CD8-positive, alpha-beta memory T cell (primary cell): ENCODE measurements at regions not wholly inside any gene's neighbourhood (a gene's known extent, or its start where the extent isn't known, plus 50 kb on each side); places are given as distances from the start of the nearest gene placed in this dataset.

Source experiments
- CTCF ChIA-PET: fragments of 350-600 bp; sonication (Branson Sonifier 250); formaldehyde crosslinking; loops from one replicate; lab custom pipeline; 2021; ENCODE audit warnings: antibody characterized with exemption; lab: Charles Lee
- POLR2A ChIA-PET: fragments of 350-600 bp; sonication (Branson Sonifier 250); formaldehyde crosslinking; loops from one replicate; lab custom pipeline; 2021; ENCODE audit warnings: antibody characterized with exemption; lab: Charles Lee
- DNase-seq, 5 donors: peaks; one replicate each; pipeline versions ENCODE4 v3.0.0 to v3.0.0-alpha.2; 2020 to 2022; ENCODE audit warnings: mixed read lengths in 1 of 5
- H3K27ac ChIP-seq: one replicate; pipeline ENCODE4 v1.7.0; 2013; ENCODE audit warnings: low read depth, mild to moderate bottlenecking, low read length, moderate library complexity
- H3K27me3 ChIP-seq: 2 replicates; pipeline ENCODE4 v1.7.0; 2013; ENCODE audit warnings: low read length, mild to moderate bottlenecking; ENCODE audit not compliant: insufficient read depth, poor library complexity, severe bottlenecking
- H3K36me3 ChIP-seq: 2 replicates; pipeline ENCODE4 v1.7.0; 2013; ENCODE audit warnings: mild to moderate bottlenecking, low read length, moderate library complexity; ENCODE audit not compliant: insufficient read depth
- H3K4me1 ChIP-seq: 2 replicates; pipeline ENCODE4 v1.7.0; 2013; ENCODE audit warnings: mild to moderate bottlenecking, low read length, moderate library complexity; ENCODE audit not compliant: insufficient read depth
- H3K4me3 ChIP-seq: 2 replicates; pipeline ENCODE4 v1.7.0; 2013; ENCODE audit warnings: mild to moderate bottlenecking, low read length
- H3K9me3 ChIP-seq: 2 replicates; pipeline ENCODE4 v1.7.0; 2013; ENCODE audit warnings: mild to moderate bottlenecking, low read length
- H3K27ac Mint-ChIP-seq, 8 donors: one replicate each; pipeline ENCODE4 v1.8.0; 2020 to 2021; ENCODE audit warnings: mixed read lengths in 8 of 8, mild to moderate bottlenecking in 6 of 8, inconsistent platforms in 3 of 8, moderate library complexity in 3 of 8
- H3K27me3 Mint-ChIP-seq, 2 donors: one replicate each; pipeline ENCODE4 v1.8.0; 2020 to 2021; ENCODE audit warnings: mixed read lengths in 2 of 2, mild to moderate bottlenecking in 1 of 2, moderate library complexity in 1 of 2
- H3K36me3 Mint-ChIP-seq, 3 donors: one replicate each; pipeline ENCODE4 v1.8.0; 2020 to 2021; ENCODE audit warnings: mixed read lengths in 3 of 3, inconsistent platforms in 1 of 3, mild to moderate bottlenecking in 1 of 3
- H3K4me1 Mint-ChIP-seq, 3 donors: one replicate each; pipeline ENCODE4 v1.8.0; 2020 to 2021; ENCODE audit warnings: mixed read lengths in 3 of 3, inconsistent platforms in 1 of 3, mild to moderate bottlenecking in 1 of 3
- H3K4me3 Mint-ChIP-seq, 7 donors: one replicate each; pipeline ENCODE4 v1.8.0; 2020 to 2021; ENCODE audit warnings: mixed read lengths in 7 of 7, mild to moderate bottlenecking in 6 of 7, moderate library complexity in 4 of 7, inconsistent platforms in 2 of 7
- H3K9me3 Mint-ChIP-seq, 5 donors: one replicate each; pipeline ENCODE4 v1.8.0; 2020 to 2022; ENCODE audit warnings: mixed read lengths in 5 of 5, mild to moderate bottlenecking in 3 of 5, moderate library complexity in 2 of 5, inconsistent platforms in 1 of 5

DNA sequence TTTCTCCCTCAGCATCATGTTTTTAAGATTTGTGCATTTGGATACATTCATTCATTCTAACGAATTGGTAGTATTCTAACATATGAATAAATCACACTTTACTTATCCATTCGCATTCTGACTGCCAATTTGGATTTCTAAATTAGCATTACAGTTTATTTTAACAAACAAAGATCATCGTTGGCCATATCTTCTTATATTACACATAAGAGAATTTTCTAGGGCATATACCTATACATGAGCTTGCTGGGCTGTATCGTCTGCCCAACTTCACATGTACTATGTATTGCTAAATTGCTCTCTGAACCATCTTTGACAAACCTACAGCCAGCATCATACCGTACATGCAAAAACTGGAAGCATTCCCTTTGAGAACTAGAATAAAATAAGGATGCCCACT is 265.8 kb upstream of the PPP2R3A start:
- no peak for DNase-seq
- no peak overlapping the region for H3K27ac Mint-ChIP-seq
- H3K27ac ChIP-seq = no peak overlapping the region
- H3K27me3 Mint-ChIP-seq = no peaks in the 10 kb centered on the region
- no peak overlapping the region for H3K4me3 Mint-ChIP-seq
- no peaks in the 10 kb centered on the region for H3K36me3 ChIP-seq
- no peaks in the 10 kb centered on the region for H3K27me3 ChIP-seq
- H3K9me3 ChIP-seq = no peaks in the 10 kb centered on the region
- CTCF ChIA-PET = no interaction called here
- POLR2A ChIA-PET = no interaction called here
- H3K4me3 ChIP-seq = no peak overlapping the region
- H3K4me1 ChIP-seq = no peaks in the 10 kb centered on the region
- no peaks in the 10 kb centered on the region for H3K4me1 Mint-ChIP-seq
- no peaks in the 10 kb centered on the region for H3K36me3 Mint-ChIP-seq
- H3K9me3 Mint-ChIP-seq = peaks cover 0 to 7% (median 0%) of the 10 kb centered on the region in 5 donors

DNA sequence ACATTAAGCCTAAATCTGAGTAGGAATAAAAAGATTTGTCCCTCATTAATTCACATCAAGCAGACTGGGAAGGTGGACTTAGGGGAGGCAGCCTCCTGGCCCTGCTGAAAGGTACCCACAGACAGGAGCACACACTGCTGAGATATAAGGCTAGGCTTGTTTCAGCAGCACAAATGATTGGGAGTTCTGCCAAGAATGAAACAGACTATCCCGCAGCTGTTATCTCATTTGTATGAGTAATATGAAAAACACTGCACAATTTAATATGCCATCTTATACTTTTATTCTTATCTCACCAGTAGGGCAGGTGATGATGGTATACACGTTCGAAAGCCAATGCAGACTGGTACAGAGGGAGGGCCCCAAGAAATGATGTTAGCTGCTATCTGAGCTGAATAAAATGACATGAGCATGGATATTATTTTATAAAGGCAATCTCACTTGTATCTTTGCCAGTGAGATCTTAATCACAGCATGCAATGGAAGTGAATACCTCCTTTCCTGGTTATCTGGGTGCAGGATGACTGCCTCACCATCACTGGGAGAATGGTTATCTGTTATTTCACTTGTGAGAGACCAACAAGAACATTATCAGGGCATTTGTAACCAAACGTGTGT is 258.7 kb upstream of the PPP2R3A start:
- Mint-ChIP-seq H3K27ac (no peak overlapping the region), H3K36me3 (no peaks in the 10 kb centered on the region), H3K9me3 (peaks cover 0 to 5% (median 0%) of the 10 kb centered on the region in 5 donors), H3K4me1 (no peaks in the 10 kb centered on the region), H3K4me3 (no peak overlapping the region), H3K27me3 (no peaks in the 10 kb centered on the region)
- Histone ChIP-seq H3K9me3 (no peaks in the 10 kb centered on the region), H3K27ac (no peak overlapping the region), H3K27me3 (no peaks in the 10 kb centered on the region), H3K4me3 (no peak overlapping the region), H3K4me1 (no peaks in the 10 kb centered on the region), H3K36me3 (no peaks in the 10 kb centered on the region)
- ChIA-PET POLR2A (no interaction called here), CTCF (no interaction called here)
- DNase-seq = no peak

DNA sequence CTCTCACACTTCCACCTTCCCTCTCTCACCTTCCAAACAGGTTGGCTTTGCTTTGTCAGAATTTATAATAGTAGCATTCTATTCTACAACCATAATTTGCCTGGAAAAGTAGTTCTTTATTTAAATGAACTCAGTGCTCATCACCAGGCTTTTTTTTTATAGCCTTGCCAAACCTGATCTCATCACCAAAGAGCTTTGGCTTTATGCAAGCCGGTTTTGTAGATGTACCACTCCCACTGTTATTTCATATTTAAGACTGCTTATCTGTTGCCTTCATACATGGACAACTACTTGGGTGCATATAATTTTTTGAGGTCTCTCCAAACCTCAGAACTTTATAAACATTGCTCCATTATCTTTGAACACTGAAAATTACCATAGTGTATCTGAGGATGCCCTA is 246.1 kb upstream of the PPP2R3A start:
- Mint-ChIP-seq H3K4me3 (no peak overlapping the region), H3K27me3 (no peaks in the 10 kb centered on the region), H3K4me1 (no peaks in the 10 kb centered on the region), H3K9me3 (peaks cover 0 to 11% (median 4%) of the 10 kb centered on the region in 5 donors), H3K36me3 (no peaks in the 10 kb centered on the region), H3K27ac (no peak overlapping the region)
- Histone ChIP-seq H3K36me3 (no peaks in the 10 kb centered on the region), H3K27ac (no peak overlapping the region), H3K4me1 (no peaks in the 10 kb centered on the region), H3K27me3 (no peaks in the 10 kb centered on the region), H3K9me3 (no peaks in the 10 kb centered on the region), H3K4me3 (no peak overlapping the region)
- ChIA-PET CTCF (no interaction called here), POLR2A (no interaction called here)
- no peak for DNase-seq

DNA sequence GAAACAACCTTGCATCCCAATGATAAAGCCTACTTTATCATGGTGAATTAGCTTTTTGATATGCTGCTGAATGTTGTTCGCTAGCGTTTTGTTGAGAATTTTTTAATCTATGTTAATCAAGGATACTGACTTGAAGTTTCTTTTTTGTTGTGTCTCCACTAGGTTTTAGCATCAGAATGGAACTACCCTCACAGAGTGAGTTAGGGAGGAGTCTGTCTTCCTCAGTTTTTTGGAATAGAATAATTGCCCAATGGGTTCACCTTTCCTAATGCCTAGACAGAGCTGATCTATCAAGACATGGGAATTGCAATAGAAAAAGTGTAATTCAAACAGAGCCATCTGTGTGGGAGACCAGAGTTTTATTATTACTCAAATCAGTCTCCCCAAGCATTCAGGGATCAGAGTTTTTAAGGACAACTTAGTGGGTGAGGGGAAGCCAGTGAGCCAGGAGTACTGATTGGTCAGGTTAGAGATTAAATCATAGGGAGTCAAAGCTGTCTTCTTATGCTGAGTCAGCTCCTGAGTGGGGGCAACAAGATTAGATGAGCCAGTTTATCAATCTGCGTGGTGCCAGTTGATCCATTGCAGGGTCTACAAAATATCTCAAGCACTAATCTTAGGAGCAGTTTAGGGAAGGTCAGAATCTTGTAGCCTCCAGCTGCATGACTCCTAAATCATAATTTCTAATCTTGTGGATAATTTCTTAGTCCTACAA is 237.4 kb upstream of the PPP2R3A start:
- ChIA-PET POLR2A (no interaction called here), CTCF (no interaction called here)
- Histone ChIP-seq H3K36me3 (no peaks in the 10 kb centered on the region), H3K4me1 (no peaks in the 10 kb centered on the region), H3K27ac (no peak overlapping the region), H3K9me3 (no peaks in the 10 kb centered on the region), H3K27me3 (no peaks in the 10 kb centered on the region), H3K4me3 (no peak overlapping the region)
- no peaks in the 10 kb centered on the region for H3K4me1 Mint-ChIP-seq
- no peak for DNase-seq
- H3K9me3 Mint-ChIP-seq = peaks cover 10 to 21% (median 11%) of the 10 kb centered on the region in 5 donors
- H3K27ac Mint-ChIP-seq = no peak overlapping the region
- H3K4me3 Mint-ChIP-seq = no peak overlapping the region
- no peaks in the 10 kb centered on the region for H3K36me3 Mint-ChIP-seq
- H3K27me3 Mint-ChIP-seq = peaks cover 0 to 1% of the 10 kb centered on the region in 2 donors

DNA sequence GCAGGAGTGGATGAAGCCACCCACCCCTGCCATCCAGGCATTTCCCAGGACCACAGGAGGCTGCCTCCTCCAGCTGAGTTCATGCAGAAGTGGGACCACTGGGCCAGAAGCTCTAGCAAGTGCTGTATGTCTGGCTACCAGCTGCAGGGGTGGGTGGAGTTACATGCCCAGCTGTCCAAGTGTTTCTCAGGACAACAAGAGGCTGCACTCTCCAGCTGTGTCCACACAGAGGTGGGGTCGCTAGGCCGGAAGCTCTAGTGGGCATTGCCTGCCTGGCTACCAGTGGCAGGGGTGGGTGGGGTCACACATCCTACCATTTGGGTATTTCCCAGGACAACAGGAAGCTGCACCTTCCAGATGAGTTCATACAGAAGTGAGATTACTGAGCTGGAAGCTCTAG is 234.0 kb upstream of the PPP2R3A start:
- peaks cover 9 to 26% (median 14%) of the 10 kb centered on the region in 5 donors for H3K9me3 Mint-ChIP-seq
- no peaks in the 10 kb centered on the region for H3K27me3 ChIP-seq
- no peak for DNase-seq
- H3K36me3 Mint-ChIP-seq = peaks cover 0 to 2% (median 0%) of the 10 kb centered on the region in 3 donors
- no peak overlapping the region for H3K4me3 ChIP-seq
- ChIA-PET POLR2A (no interaction called here), CTCF (no interaction called here)
- no peaks in the 10 kb centered on the region for H3K36me3 ChIP-seq
- H3K4me1 ChIP-seq = no peaks in the 10 kb centered on the region
- H3K4me3 Mint-ChIP-seq = no peak overlapping the region
- H3K27ac Mint-ChIP-seq = no peak overlapping the region
- H3K27me3 Mint-ChIP-seq = peaks cover 0 to 3% of the 10 kb centered on the region in 2 donors
- no peaks in the 10 kb centered on the region for H3K4me1 Mint-ChIP-seq
- H3K9me3 ChIP-seq = peaks cover under 1% of the 10 kb centered on the region
- H3K27ac ChIP-seq = no peak overlapping the region

DNA sequence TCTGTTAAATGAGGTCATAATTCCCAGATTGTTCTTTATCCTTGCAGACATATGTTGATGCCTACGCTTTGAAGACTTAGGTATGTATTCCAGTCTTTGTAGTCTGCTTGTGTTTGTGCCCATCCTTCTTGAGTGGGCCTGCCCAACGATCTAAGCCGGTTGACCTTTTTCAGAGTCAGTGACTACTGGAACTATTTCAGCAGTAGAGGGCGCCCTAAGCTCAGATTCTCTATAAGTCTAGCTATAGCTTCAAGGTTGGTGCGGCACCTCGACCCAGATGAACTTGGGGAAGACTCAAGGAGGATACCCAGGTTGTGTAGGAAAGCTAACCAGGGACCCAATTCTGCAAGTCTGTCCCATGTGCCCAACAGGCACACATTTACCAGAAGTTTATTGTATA is 228.8 kb upstream of the PPP2R3A start:
- POLR2A ChIA-PET = no interaction called here
- Histone ChIP-seq H3K27me3 (no peaks in the 10 kb centered on the region), H3K4me3 (no peak overlapping the region), H3K27ac (no peak overlapping the region), H3K9me3 (peaks cover 10% of the 10 kb centered on the region), H3K36me3 (no peaks in the 10 kb centered on the region), H3K4me1 (no peaks in the 10 kb centered on the region)
- no peak for DNase-seq
- Mint-ChIP-seq H3K4me1 (no peaks in the 10 kb centered on the region), H3K4me3 (no peak overlapping the region), H3K27me3 (peaks cover 2 to 7% of the 10 kb centered on the region in 2 donors), H3K9me3 (peaks cover 16 to 31% (median 18%) of the 10 kb centered on the region in 5 donors), H3K27ac (no peak overlapping the region), H3K36me3 (peaks cover 0 to 2% (median 0%) of the 10 kb centered on the region in 3 donors)
- CTCF ChIA-PET = no interaction called here

DNA sequence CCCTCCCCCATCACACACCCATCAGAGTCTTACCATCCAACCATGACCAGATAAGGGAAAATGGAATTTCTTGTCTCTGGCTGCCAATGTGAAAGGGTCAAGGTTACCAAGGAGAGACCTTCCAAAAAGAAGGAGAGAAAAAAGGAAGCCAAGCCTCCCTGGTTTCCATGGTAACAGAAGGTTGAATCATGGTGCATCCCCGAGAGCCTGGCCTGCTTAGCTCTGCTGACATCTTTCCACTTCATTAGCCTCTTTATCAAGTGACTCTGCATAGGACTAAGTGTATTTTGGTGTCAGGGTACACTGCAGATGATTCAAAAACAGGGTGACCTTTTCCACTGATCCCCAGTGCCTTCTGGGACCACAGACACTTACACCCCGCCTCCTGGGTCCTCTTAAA is 225.7 kb upstream of the PPP2R3A start:
- Mint-ChIP-seq H3K9me3 (peaks cover 16 to 28% (median 18%) of the 10 kb centered on the region in 5 donors), H3K27ac (no peak overlapping the region), H3K4me3 (no peak overlapping the region), H3K27me3 (peaks cover 1 to 13% of the 10 kb centered on the region in 2 donors), H3K36me3 (peaks cover 0 to 2% (median 0%) of the 10 kb centered on the region in 3 donors), H3K4me1 (no peaks in the 10 kb centered on the region)
- CTCF ChIA-PET = no interaction called here
- no peak overlapping the region for H3K27ac ChIP-seq
- no peak for DNase-seq
- POLR2A ChIA-PET = no interaction called here
- no peaks in the 10 kb centered on the region for H3K4me1 ChIP-seq
- no peaks in the 10 kb centered on the region for H3K36me3 ChIP-seq
- H3K4me3 ChIP-seq = no peak overlapping the region
- H3K9me3 ChIP-seq = peaks cover 10% of the 10 kb centered on the region
- no peaks in the 10 kb centered on the region for H3K27me3 ChIP-seq

DNA sequence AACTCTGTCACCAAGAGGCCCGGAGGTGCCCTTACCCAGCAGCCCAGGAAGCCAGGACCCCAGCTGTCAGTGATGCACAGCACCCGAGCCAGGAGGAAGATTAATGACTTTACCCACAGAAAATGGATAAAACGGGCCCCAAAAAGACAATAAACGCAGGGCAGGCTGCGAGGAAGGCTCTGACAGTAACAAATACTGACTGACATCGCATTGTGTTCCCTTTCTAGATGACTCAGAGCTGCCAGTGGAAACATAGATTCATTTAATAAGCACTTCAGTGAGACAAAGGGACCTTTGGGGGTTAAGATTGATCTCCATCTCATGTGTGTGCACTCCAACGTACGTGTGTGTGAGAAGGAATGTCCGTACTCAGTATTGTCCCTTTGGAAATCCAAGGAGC is 225.3 kb upstream of the PPP2R3A start:
- POLR2A ChIA-PET = no interaction called here

More for the DNA sequence above, 225.3 kb upstream of the PPP2R3A start:
- CTCF ChIA-PET = no interaction called here
- Histone ChIP-seq H3K36me3 (no peaks in the 10 kb centered on the region), H3K4me1 (no peaks in the 10 kb centered on the region), H3K9me3 (peaks cover 10% of the 10 kb centered on the region), H3K27ac (no peak overlapping the region), H3K4me3 (no peak overlapping the region), H3K27me3 (no peaks in the 10 kb centered on the region)
- Mint-ChIP-seq H3K9me3 (peaks cover 16 to 28% (median 18%) of the 10 kb centered on the region in 5 donors), H3K27me3 (peaks cover 1 to 13% of the 10 kb centered on the region in 2 donors), H3K27ac (no peak overlapping the region), H3K4me3 (no peak overlapping the region), H3K4me1 (no peaks in the 10 kb centered on the region), H3K36me3 (peaks cover 0 to 2% (median 0%) of the 10 kb centered on the region in 3 donors)
- no peak for DNase-seq
